ENCODE measurements at regions not wholly inside any gene's neighbourhood (a gene's known extent, or its start where the extent isn't known, plus 50 kb on each side); places are given as distances from the start of the nearest gene placed in this dataset.
A peak's percentile ranks its signal among the peaks of the same experiment; 100 is the strongest.

GRCh38 chr11:42770444-42771065, 541.2 kb upstream of the API5 start:
- no peak overlapping the region for H3K4me3 ChIP-seq (ENCODE audit: low read length)
- no peak overlapping the region for H3K9ac ChIP-seq (ENCODE audit: low read length)
- no peak overlapping the region for H3K4me2 ChIP-seq (ENCODE audit: low read length)
- no peak overlapping the region for H3K27ac ChIP-seq (ENCODE audit: low read length)
- no peaks in the 10 kb centered on the region for H3K79me2 ChIP-seq (replicated peaks; ENCODE audit: insufficient read depth, low read length)
- H3K27me3 ChIP-seq (ENCODE audit: insufficient read depth, low read depth, low read length), result no peaks in the 10 kb centered on the region
- TF ChIP-seq EZH2 (IDR thresholded peaks at IDR 0.05; ENCODE audit: borderline replicate concordance, insufficient read depth, low read length, poor library complexity, severe bottlenecking) (no peak), POLR2AphosphoS5 (IDR thresholded peaks at IDR 0.05) (no peak), SMC3 (conservative IDR thresholded peaks at IDR 0.05; ENCODE audit: poor library complexity) (peak; percentile 57), RAD21 (conservative IDR thresholded peaks at IDR 0.05) (peak; percentile 49), CTCF (IDR thresholded peaks at IDR 0.05; ENCODE audit: poor library complexity, severe bottlenecking) (peak; percentile 55)
- H4K20me1 ChIP-seq (ENCODE audit: insufficient read depth), result no peaks in the 10 kb centered on the region
- no peaks in the 10 kb centered on the region for H3K9me2 ChIP-seq (ENCODE audit: insufficient read depth, low read length)
- H3K9me3 ChIP-seq (ENCODE audit: low read length), result no peaks in the 10 kb centered on the region
- H2AFZ ChIP-seq (ENCODE audit: low read depth, low read length), result no peak overlapping the region
- no peaks in the 10 kb centered on the region for H3F3A ChIP-seq (ENCODE audit: insufficient read depth, low read length, poor library complexity, severe bottlenecking)
- no peaks in the 10 kb centered on the region for H3K36me3 ChIP-seq (ENCODE audit: insufficient read depth, low read length)

- H3K9me2 ChIP-seq (ENCODE audit: insufficient read depth, low read length), result no peaks in the 10 kb centered on the region
- no peak overlapping the region for H3K9ac ChIP-seq (ENCODE audit: low read length)
- no peaks in the 10 kb centered on the region for H4K20me1 ChIP-seq (ENCODE audit: insufficient read depth)
- no peak for TF ChIP-seq POLR2AphosphoS5 (IDR thresholded peaks at IDR 0.05)
- no peak for TF ChIP-seq EZH2 (IDR thresholded peaks at IDR 0.05; ENCODE audit: borderline replicate concordance, insufficient read depth, low read length, poor library complexity, severe bottlenecking)
- TF ChIP-seq CTCF (IDR thresholded peaks at IDR 0.05; ENCODE audit: poor library complexity, severe bottlenecking), result no peak
- TF ChIP-seq RAD21 (conservative IDR thresholded peaks at IDR 0.05), result no peak
- no peak overlapping the region for H3K4me3 ChIP-seq (ENCODE audit: low read length)
- H2AFZ ChIP-seq (ENCODE audit: low read depth, low read length), result no peak overlapping the region
- H3K4me2 ChIP-seq (ENCODE audit: low read length), result no peak overlapping the region
- H3K36me3 ChIP-seq (ENCODE audit: insufficient read depth, low read length), result no peaks in the 10 kb centered on the region
- no peaks in the 10 kb centered on the region for H3K79me2 ChIP-seq (replicated peaks; ENCODE audit: insufficient read depth, low read length)
- H3K27me3 ChIP-seq (ENCODE audit: insufficient read depth, low read depth, low read length), result no peaks in the 10 kb centered on the region
- no peak overlapping the region for H3K27ac ChIP-seq (ENCODE audit: low read length)
- H3F3A ChIP-seq (ENCODE audit: insufficient read depth, low read length, poor library complexity, severe bottlenecking), result no peaks in the 10 kb centered on the region
- H3K9me3 ChIP-seq (ENCODE audit: low read length), result no peaks in the 10 kb centered on the region
Observed at GRCh38 chr11:42772886-42773285, 538.9 kb upstream of the API5 start.

- Histone ChIP-seq H3K27ac (ENCODE audit: low read length) (peak overlapping the region; percentile 29), H3K79me2 (replicated peaks; ENCODE audit: insufficient read depth, low read length) (no peaks in the 10 kb centered on the region), H3K4me3 (ENCODE audit: low read length) (peak overlapping the region; percentile 16), H3K9ac (ENCODE audit: low read length) (no peak overlapping the region), H4K20me1 (ENCODE audit: insufficient read depth) (no peaks in the 10 kb centered on the region), H3K9me3 (ENCODE audit: low read length) (no peaks in the 10 kb centered on the region), H3F3A (ENCODE audit: insufficient read depth, low read length, poor library complexity, severe bottlenecking) (no peaks in the 10 kb centered on the region), H2AFZ (ENCODE audit: low read depth, low read length) (no peak overlapping the region), H3K27me3 (ENCODE audit: insufficient read depth, low read depth, low read length) (no peaks in the 10 kb centered on the region), H3K36me3 (ENCODE audit: insufficient read depth, low read length) (no peaks in the 10 kb centered on the region), H3K4me2 (ENCODE audit: low read length) (no peak overlapping the region), H3K9me2 (ENCODE audit: insufficient read depth, low read length) (no peaks in the 10 kb centered on the region)
- TF ChIP-seq TAF1 (IDR thresholded peaks at IDR 0.05; ENCODE audit: low read depth) (no peak), EP300 (conservative IDR thresholded peaks at IDR 0.05; ENCODE audit: poor library complexity, severe bottlenecking) (no peak), EZH2 (IDR thresholded peaks at IDR 0.05; ENCODE audit: borderline replicate concordance, insufficient read depth, low read length, poor library complexity, severe bottlenecking) (no peak), MXI1 (conservative IDR thresholded peaks at IDR 0.05; ENCODE audit: poor library complexity, severe bottlenecking) (no peak), SMC3 (conservative IDR thresholded peaks at IDR 0.05; ENCODE audit: poor library complexity) (no peak)
Observed at GRCh38 chr11:42773729-42774128, 538.1 kb upstream of the API5 start.
